OCI-LY3 (cell line): ENCODE measurements at regions not wholly inside any gene's neighbourhood (a gene's known extent, or its start where the extent isn't known, plus 50 kb on each side); places are given as distances from the start of the nearest gene placed in this dataset.

ENCODE experiments used
- EZH2phosphoT487 ChIP-seq: fragments of 200-600 bp; shearing (Covaris generic); IDR thresholded peaks from 2 replicates; pipeline ENCODE4 v1.6.1; 2018; ENCODE audit warnings: antibody characterized with exemption, mixed run types, low read depth
- TF ChIP-seq, protein P1 (sequence below): fragments of 200-600, 300-600 bp; sonication (generic); IDR thresholded peaks from 2 replicates; pipeline ENCODE4 v1.5.1; 2014; ENCODE audit warnings: antibody characterized with exemption, low read length, low read depth

GRCh38 chr4:180657881-180658280, 1585.3 kb upstream of the TENM3 start:
- TF ChIP-seq, protein P1, sequence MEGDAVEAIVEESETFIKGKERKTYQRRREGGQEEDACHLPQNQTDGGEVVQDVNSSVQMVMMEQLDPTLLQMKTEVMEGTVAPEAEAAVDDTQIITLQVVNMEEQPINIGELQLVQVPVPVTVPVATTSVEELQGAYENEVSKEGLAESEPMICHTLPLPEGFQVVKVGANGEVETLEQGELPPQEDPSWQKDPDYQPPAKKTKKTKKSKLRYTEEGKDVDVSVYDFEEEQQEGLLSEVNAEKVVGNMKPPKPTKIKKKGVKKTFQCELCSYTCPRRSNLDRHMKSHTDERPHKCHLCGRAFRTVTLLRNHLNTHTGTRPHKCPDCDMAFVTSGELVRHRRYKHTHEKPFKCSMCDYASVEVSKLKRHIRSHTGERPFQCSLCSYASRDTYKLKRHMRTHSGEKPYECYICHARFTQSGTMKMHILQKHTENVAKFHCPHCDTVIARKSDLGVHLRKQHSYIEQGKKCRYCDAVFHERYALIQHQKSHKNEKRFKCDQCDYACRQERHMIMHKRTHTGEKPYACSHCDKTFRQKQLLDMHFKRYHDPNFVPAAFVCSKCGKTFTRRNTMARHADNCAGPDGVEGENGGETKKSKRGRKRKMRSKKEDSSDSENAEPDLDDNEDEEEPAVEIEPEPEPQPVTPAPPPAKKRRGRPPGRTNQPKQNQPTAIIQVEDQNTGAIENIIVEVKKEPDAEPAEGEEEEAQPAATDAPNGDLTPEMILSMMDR = no peak
- TF ChIP-seq EZH2phosphoT487 = no peak
